Testis (tissue), 2 donors: ENCODE measurements at regions not wholly inside any gene's neighbourhood (a gene's known extent, or its start where the extent isn't known, plus 50 kb on each side); places are given as distances from the start of the nearest gene placed in this dataset.

Experiments used
- DNase-seq: peaks from one replicate; pipeline ENCODE4 v3.0.0-alpha.2; 2019
- H3K27ac ChIP-seq, 2 donors: fragments of 200-600 bp; sonication (generic); one replicate each; pipeline ENCODE4 v1.5.1; 2019
- H3K27me3 ChIP-seq: fragments of 200-600 bp; sonication (generic); one replicate; pipeline ENCODE4 v1.5.1; 2019
- H3K36me3 ChIP-seq: fragments of 200-600 bp; sonication (generic); one replicate; pipeline ENCODE4 v1.5.1; 2017; ENCODE audit warnings: low read depth; ENCODE audit errors: missing control alignments
- H3K4me1 ChIP-seq: fragments of 200-600 bp; sonication (generic); one replicate; pipeline ENCODE4 v1.5.1; 2019
- H3K4me3 ChIP-seq, 2 donors: fragments of 200-600 bp; sonication (generic); one replicate each; pipeline ENCODE4 v1.5.1; 2017 to 2019
- H3K9me3 ChIP-seq: fragments of 200-600 bp; sonication (generic); one replicate; pipeline ENCODE4 v1.5.1; 2017
- POLR2A ChIP-seq: fragments of 450-650 bp; IDR thresholded peaks from one replicate; pipeline ENCODE4 v1.6.1; 2017; ENCODE audit warnings: antibody characterized with exemption, mild to moderate bottlenecking, moderate library complexity
- WGBS, 2 donors: methylation state at CpG; one replicate each; pipeline ENCODE4 v1.1.5; 2018; 5-methylcytosine and 5-hydroxymethylcytosine counted together
- intact Hi-C: fragments of 100-400 bp; cut with DNase I; formaldehyde crosslinking; loops from one replicate; pipeline ENCODE4 v1.15.1; 2023; ENCODE audit warnings: low total_unique reads
- TF ChIP-seq, protein P1 (sequence below), 3 experiments: fragments of 450-650 bp in 2 of 3; fragments of 200-600 bp in 1 of 3; sonication (generic) in 1 of 3; IDR thresholded peaks; one replicate each; pipeline ENCODE4 v1.5.1; 2016 to 2019; ENCODE audit warnings: antibody characterized with exemption in 3 of 3, mild to moderate bottlenecking in 2 of 3, moderate library complexity in 1 of 3

DNA sequence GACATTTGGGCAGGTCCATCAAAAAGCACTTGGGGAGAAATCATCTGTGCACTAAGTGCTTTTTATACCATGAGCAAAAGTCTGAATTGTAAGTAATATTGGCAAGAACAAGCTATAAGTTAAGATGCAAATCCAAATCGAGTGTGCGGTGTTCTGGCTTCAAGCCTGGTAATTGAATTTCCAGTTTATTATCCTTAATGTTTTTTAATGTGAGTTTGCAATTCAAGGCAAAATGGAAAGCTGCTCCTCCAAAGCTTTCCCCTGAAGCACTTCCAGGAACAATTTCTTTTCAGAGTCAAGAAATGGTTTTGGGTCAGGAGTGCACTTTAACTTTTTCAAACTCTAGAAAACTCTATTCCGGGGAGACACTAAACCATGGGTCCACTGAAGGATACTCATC, 445.7 kb downstream of the TOX3 start:
- Histone ChIP-seq H3K27me3 (no peaks in the 10 kb centered on the region), H3K9me3 (no peaks in the 10 kb centered on the region), H3K4me1 (no peaks in the 10 kb centered on the region), H3K36me3 (no peaks in the 10 kb centered on the region), H3K27ac (no peak overlapping the region), H3K4me3 (peak overlapping the region in 1 of 2 donors; percentile 2)
- DNase-seq = no peak
- WGBS, 2 donors = 34 to 50% methylated on average over 3 of the region's 3 CpGs
- intact Hi-C loops = no loop called here
- no peak for TF ChIP-seq POLR2A
- TF ChIP-seq, protein P1, sequence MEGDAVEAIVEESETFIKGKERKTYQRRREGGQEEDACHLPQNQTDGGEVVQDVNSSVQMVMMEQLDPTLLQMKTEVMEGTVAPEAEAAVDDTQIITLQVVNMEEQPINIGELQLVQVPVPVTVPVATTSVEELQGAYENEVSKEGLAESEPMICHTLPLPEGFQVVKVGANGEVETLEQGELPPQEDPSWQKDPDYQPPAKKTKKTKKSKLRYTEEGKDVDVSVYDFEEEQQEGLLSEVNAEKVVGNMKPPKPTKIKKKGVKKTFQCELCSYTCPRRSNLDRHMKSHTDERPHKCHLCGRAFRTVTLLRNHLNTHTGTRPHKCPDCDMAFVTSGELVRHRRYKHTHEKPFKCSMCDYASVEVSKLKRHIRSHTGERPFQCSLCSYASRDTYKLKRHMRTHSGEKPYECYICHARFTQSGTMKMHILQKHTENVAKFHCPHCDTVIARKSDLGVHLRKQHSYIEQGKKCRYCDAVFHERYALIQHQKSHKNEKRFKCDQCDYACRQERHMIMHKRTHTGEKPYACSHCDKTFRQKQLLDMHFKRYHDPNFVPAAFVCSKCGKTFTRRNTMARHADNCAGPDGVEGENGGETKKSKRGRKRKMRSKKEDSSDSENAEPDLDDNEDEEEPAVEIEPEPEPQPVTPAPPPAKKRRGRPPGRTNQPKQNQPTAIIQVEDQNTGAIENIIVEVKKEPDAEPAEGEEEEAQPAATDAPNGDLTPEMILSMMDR (IDR thresholded peaks at IDR 0.05) = no peak

DNA sequence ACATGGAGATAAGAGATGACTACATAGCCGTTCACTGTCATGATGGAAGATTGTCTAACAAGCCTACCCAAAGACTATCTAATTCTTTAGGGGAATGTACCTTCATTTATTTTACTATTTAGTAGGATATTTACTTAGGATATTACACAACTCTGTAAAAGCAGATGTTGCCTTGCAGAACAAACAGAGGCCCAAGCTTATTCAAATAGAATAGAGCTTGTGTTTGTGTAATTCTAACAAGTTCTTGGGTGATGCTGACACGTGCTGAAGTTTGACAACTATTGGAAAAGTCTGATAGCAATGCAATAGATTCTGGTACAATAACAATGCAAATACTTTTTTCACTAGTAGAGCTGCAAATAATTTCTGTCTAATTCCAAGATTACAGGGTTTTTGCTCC, 447.6 kb downstream of the TOX3 start:
- no peak for TF ChIP-seq POLR2A
- TF ChIP-seq, protein P1 (IDR thresholded peaks at IDR 0.05) = no peak
- intact Hi-C loops = no loop called here
- Histone ChIP-seq H3K27me3 (no peaks in the 10 kb centered on the region), H3K27ac (no peak overlapping the region), H3K36me3 (no peaks in the 10 kb centered on the region), H3K4me3 (no peak overlapping the region), H3K9me3 (no peaks in the 10 kb centered on the region), H3K4me1 (no peaks in the 10 kb centered on the region)
- no peak for DNase-seq
- 68 to 77% methylated on average over 2 of the region's 2 CpGs for WGBS, 2 donors

DNA sequence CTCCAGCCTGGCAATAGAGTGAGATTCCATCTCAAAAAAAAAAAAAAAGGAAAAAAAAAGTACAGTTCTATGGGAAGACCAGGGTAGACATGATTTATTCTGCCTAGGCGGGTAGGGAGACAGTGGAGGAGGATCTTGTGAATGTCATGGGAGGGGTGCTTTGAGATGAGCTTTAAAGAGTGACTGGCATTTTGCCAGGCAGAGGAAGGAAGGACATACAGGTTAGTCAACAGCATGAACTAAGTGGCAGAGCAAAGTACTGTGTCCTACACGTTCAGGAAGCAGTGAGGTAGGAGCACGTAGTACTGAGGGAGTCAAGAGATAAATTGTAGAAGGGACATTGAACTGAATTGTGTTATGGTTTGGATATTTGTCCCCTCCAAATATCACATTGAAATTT, 451.5 kb downstream of the TOX3 start:
- WGBS, 2 donors = 67 to 81% methylated on average over 3 of the region's 3 CpGs
- TF ChIP-seq POLR2A = no peak
- TF ChIP-seq, protein P1 (IDR thresholded peaks at IDR 0.05) = no peak
- Histone ChIP-seq H3K36me3 (no peaks in the 10 kb centered on the region), H3K4me3 (no peak overlapping the region), H3K9me3 (no peaks in the 10 kb centered on the region), H3K27me3 (no peaks in the 10 kb centered on the region), H3K27ac (no peak overlapping the region), H3K4me1 (no peaks in the 10 kb centered on the region)
- DNase-seq = no peak
- intact Hi-C loops = no loop called here

DNA sequence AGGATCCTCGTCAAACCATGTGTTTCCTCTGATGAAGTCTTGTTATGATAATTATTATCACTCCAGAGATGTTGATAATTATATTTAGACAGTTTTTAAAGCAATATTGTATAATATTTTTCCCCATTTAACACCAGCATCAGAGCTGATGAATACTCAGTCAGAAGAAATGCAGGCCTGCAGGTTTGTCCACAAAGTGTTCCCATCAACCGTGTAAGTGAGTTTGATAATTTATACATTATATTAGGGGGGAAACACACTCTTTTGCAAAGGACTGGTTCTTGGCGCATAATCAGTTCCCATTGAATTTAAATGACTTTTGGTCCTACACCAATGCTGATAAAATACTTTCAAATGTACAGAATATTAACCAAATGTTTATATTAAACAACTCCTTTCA, 454.8 kb downstream of the TOX3 start:
- no peak for TF ChIP-seq POLR2A
- TF ChIP-seq, protein P1 (IDR thresholded peaks at IDR 0.05) = no peak
- Histone ChIP-seq H3K27me3 (no peaks in the 10 kb centered on the region), H3K27ac (no peak overlapping the region), H3K36me3 (no peaks in the 10 kb centered on the region), H3K4me1 (no peaks in the 10 kb centered on the region), H3K4me3 (no peak overlapping the region), H3K9me3 (no peaks in the 10 kb centered on the region)
- DNase-seq = no peak
- WGBS, 2 donors = 82 to 91% methylated on average over 3 of the region's 3 CpGs
- intact Hi-C loops = no loop called here

DNA sequence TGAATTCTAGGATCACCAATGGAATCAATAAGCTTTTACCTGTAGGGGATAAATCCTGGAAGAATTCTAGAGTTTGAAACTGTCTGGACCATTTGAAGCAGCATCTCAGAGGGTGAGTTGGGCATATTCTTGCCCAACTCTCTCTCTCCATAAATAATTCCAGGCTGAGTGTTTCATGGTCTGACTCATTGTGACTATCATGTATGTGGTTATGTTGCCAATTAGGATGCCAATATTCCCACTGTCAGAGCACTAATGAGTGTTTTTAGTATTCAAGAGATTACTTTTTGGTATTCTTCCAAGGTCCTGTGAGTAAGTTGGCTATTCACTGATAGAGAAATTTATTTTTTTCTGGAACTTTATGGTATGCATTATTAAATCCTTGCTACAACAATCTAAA, 456.9 kb downstream of the TOX3 start:
- no peak for DNase-seq
- H3K27me3 ChIP-seq = no peaks in the 10 kb centered on the region
- H3K4me3 ChIP-seq = no peak overlapping the region
- no peak overlapping the region for H3K27ac ChIP-seq
- TF ChIP-seq POLR2A = no peak
- TF ChIP-seq, protein P1 (IDR thresholded peaks at IDR 0.05) = no peak
- H3K4me1 ChIP-seq = no peaks in the 10 kb centered on the region
- no peaks in the 10 kb centered on the region for H3K9me3 ChIP-seq
- intact Hi-C loops = no loop called here
- no peaks in the 10 kb centered on the region for H3K36me3 ChIP-seq
